GM15510 (cell line): ENCODE measurements at regions not wholly inside any gene's neighbourhood (a gene's known extent, or its start where the extent isn't known, plus 50 kb on each side); places are given as distances from the start of the nearest gene placed in this dataset.

ENCODE experiments used
- POLR2A ChIP-seq: IDR thresholded peaks from 3 replicates; pipeline ENCODE4 v1.6.1; 2011; ENCODE audit warnings: borderline replicate concordance; ENCODE audit not compliant: insufficient read length; ENCODE audit errors: extremely low read depth

GRCh38 chr5:127206320-127207113, 84.1 kb upstream of the MEGF10 start:
- no peak for TF ChIP-seq POLR2A

- no peak for TF ChIP-seq POLR2A
Measured at GRCh38 chr5:127210042-127210441, 80.6 kb upstream of the MEGF10 start.

- no peak for TF ChIP-seq POLR2A
Measured at GRCh38 chr5:127213231-127213630, 77.4 kb upstream of the MEGF10 start.

GRCh38 chr5:127216143-127216542, 74.5 kb upstream of the MEGF10 start:
- TF ChIP-seq POLR2A, result no peak

- TF ChIP-seq POLR2A, result no peak
Measured at GRCh38 chr5:127216898-127217675, 73.5 kb upstream of the MEGF10 start.

- TF ChIP-seq POLR2A, result no peak
Measured at GRCh38 chr5:127223256-127223974, 67.2 kb upstream of the MEGF10 start.

GRCh38 chr5:127227881-127228280, 62.7 kb upstream of the MEGF10 start:
- no peak for TF ChIP-seq POLR2A

GRCh38 chr5:127228540-127229184, 61.9 kb upstream of the MEGF10 start:
- TF ChIP-seq POLR2A, result no peak

GRCh38 chr5:127229185-127229889, 61.3 kb upstream of the MEGF10 start:
- TF ChIP-seq POLR2A, result peak; percentile 40

- no peak for TF ChIP-seq POLR2A
Measured at GRCh38 chr5:127231118-127231517, 59.5 kb upstream of the MEGF10 start.

- TF ChIP-seq POLR2A, result no peak
Measured at GRCh38 chr5:127233590-127233989, 57.0 kb upstream of the MEGF10 start.

GRCh38 chr5:127235136-127235535, 55.5 kb upstream of the MEGF10 start:
- TF ChIP-seq POLR2A, result no peak

GRCh38 chr5:127236254-127236653, 54.3 kb upstream of the MEGF10 start:
- TF ChIP-seq POLR2A, result no peak
